WI38 (cell line): ENCODE measurements at regions not wholly inside any gene's neighbourhood (a gene's known extent, or its start where the extent isn't known, plus 50 kb on each side); places are given as distances from the start of the nearest gene placed in this dataset.

Experiments
- H3K4me3 ChIP-seq: 2 replicates; pipeline ENCODE4 v1.5.1; 2011; ENCODE audit warnings: low read depth, mild to moderate bottlenecking, control low read depth, low read length
- CTCF ChIP-seq: IDR thresholded peaks from 2 replicates; pipeline ENCODE4 v1.5.1; 2012; ENCODE audit warnings: low read depth, mild to moderate bottlenecking, control low read depth, low read length

GRCh38 chr1:185627761-185628501 is 106.3 kb upstream of the HMCN1 start:
- no peak for TF ChIP-seq CTCF

GRCh38 chr1:185627171-185627570 is 107.0 kb upstream of the HMCN1 start:
- no peak for TF ChIP-seq CTCF
- no peak overlapping the region for H3K4me3 ChIP-seq

More at GRCh38 chr1:185627761-185628501, 106.3 kb upstream of the HMCN1 start:
- no peak overlapping the region for H3K4me3 ChIP-seq

- TF ChIP-seq CTCF: no peak
- no peak overlapping the region for H3K4me3 ChIP-seq
Measured at GRCh38 chr1:185626344-185626743, 107.8 kb upstream of the HMCN1 start.

- H3K4me3 ChIP-seq: no peak overlapping the region
- TF ChIP-seq CTCF: no peak
Measured at GRCh38 chr1:185610954-185611353, 123.2 kb upstream of the HMCN1 start.

GRCh38 chr1:185608177-185608576 is 126.0 kb upstream of the HMCN1 start:
- no peak overlapping the region for H3K4me3 ChIP-seq
- no peak for TF ChIP-seq CTCF

- no peak overlapping the region for H3K4me3 ChIP-seq
- TF ChIP-seq CTCF: no peak
Measured at GRCh38 chr1:185603158-185603557, 131.0 kb upstream of the HMCN1 start.

GRCh38 chr1:185601189-185601588 is 133.0 kb upstream of the HMCN1 start:
- no peak for TF ChIP-seq CTCF
- H3K4me3 ChIP-seq: no peak overlapping the region
